ENCODE measurements at regions not wholly inside any gene's neighbourhood (a gene's known extent, or its start where the extent isn't known, plus 50 kb on each side); places are given as distances from the start of the nearest gene placed in this dataset.

- no peak for DNase-seq
Observed at GRCh38 chr5:167629634-167630033, 661.8 kb upstream of the WWC1 start.

GRCh38 chr5:167631191-167631590 lies 660.3 kb upstream of the WWC1 start:
- no peak for DNase-seq

GRCh38 chr5:167633114-167633513 lies 658.3 kb upstream of the WWC1 start:
- DNase-seq = no peak

DNA sequence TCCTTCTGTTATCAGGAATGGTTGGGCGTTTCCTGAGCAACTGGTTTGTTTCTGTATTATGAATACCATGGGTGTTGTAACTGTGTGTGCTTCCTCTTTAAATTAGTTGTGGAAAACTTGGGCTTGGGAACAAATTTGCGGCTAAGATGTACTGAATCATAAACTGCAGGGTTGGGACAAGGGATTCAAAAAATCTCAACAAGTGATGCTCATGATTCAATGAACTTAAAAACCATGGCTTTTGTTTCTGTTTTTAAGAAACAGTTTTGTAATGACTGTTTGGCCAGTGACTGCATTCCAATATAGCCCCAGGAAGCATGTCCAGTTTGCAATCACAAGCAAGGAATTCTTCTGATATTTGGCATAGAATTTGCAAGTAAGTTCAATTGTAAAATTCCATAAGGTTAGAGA lies 657.5 kb upstream of the WWC1 start:
- DNase-seq = no peak

GRCh38 chr5:167634432-167634831 lies 657.0 kb upstream of the WWC1 start:
- DNase-seq = no peak

- DNase-seq = no peak
Observed at GRCh38 chr5:167638816-167639215, 652.6 kb upstream of the WWC1 start.

GRCh38 chr5:167639273-167639672 lies 652.2 kb upstream of the WWC1 start:
- DNase-seq = no peak

DNA sequence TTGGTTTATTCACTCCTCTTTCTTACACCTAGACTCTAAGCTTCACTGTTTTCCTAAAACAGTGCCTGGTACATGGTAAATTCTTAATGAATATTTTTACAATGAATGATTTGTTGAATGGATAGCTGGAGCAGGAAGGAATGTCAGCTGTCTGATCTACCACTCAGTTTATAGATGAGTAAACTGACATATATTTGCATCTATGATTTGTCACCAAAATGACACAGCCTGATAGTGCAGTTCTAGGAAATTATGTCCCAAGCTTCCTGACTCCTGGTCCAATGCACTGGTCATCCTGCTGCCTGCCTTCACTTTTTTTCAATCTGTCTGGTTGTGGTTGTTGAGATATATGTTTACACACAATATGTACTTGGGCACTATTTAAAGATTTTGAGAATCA lies 651.7 kb upstream of the WWC1 start:
- DNase-seq = no peak

DNA sequence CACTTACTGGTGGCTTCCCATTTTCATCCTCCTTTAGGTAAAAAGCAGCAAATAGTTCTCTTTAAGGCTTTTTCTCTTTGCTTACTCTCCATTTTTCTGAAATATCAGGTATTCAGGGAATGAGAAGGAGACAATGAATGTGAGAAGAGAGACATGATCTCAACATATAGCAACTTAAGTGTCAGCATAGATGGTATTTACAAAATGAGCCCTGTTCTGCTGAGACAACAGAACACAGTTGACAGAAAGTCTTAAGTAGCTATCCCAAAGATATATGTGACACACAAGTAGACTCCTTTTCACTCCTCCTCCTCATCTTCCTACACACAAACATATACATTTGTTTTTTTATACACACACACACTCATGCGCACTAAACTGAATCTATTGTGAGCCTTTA lies 649.3 kb upstream of the WWC1 start:
- no peak for DNase-seq

- no peak for DNase-seq
Observed at GRCh38 chr5:167642779-167643517, 648.5 kb upstream of the WWC1 start.

DNA sequence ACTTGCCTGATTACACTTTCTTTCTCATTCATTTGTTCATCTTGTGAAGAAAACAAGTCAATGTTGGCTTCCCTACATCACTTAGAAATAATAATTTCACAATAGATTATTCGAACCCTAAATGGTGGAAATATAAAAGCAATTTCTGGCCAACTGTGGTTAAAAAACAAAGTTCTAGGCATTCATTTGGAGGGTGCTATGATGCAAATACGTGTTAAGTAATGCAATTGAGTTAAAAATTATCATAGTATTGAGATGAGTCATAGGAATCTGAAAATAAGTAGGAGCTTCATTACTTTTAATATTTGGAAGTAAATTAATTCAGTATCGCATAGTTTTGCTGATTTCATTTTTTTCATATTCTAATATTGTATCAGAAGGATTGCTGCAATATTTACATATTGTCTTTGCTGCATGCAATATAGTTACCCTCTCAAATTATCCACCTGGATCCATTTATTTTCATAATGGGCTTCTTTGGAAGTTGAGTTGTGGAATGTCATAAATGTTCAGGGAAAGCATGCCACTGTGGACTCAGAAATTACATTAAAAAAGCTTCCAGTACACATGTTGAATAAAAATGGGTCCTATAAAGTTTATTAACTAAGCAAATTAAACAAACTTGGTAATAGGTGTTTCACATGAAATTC lies 647.7 kb upstream of the WWC1 start:
- no peak for DNase-seq

- DNase-seq = no peak
Observed at GRCh38 chr5:167644619-167645018, 646.8 kb upstream of the WWC1 start.

DNA sequence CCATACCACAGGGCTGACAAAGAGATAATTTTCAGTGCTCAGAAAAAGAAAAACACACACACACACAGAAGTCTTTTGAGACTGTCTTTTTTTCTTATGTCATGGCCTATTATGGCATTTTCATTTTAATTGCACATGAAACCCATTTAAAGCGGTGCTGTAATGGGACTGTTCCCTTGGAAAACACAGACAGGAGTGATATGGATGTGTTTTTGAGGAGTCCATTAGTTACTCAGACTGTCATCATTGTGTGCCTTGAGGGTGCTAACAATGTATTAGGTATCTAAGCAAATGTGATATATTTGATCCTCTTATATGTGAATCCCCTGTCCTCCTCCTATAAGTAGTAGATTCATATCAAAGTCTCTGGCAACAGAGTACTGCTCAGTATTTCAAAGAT lies 642.0 kb upstream of the WWC1 start:
- DNase-seq = no peak

GRCh38 chr5:167652690-167653089 lies 638.8 kb upstream of the WWC1 start:
- DNase-seq = no peak

- no peak for DNase-seq
Observed at GRCh38 chr5:167653645-167654106, 637.8 kb upstream of the WWC1 start.

GRCh38 chr5:167657016-167657415 lies 634.4 kb upstream of the WWC1 start:
- no peak for DNase-seq

DNA sequence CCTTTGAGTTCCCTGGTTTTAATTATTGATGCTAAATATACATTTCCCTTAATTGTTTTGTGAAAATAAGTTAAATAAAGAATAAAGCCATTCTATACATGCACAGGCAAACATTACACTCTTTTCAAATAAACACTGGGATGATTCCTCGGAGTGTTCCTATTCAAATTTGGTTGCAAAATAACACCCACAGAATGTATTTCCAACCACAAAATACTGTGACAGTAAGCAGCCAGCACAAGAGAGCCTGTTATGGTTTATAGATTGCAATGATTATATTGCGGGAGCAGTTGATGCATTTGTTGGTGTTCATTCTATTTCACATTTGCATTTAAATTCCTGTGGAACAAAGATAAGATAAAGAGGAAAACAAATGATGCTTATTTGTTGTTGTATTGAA lies 632.6 kb upstream of the WWC1 start:
- DNase-seq = no peak

GRCh38 chr5:167661605-167662004 lies 629.8 kb upstream of the WWC1 start:
- no peak for DNase-seq

DNA sequence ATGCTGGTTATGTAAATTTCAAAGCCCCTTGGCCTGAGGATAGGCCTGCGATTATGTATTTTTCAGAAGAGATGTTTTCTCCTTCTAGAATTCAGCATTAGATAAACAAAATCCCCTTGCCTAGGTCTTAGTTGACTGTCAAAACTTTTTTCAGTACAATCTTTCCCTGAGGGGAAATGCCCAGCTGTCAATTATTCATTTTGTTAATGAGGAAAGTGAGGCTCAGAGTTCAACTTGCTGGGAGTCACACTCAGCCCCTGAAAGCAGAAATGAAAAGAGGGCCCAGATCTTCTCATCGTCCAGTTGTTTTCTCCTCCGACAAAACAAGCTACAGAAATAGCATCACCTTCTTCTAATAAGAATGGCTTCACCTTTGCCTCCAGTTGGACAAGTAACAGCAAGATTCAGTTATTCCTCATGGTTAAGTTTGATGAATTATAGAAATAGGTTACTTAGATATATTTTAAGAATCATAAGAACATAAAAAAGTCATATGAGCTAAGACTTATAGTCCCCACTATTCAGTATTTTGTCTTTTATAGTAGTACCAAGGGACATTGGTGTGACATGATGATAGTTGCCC lies 627.1 kb upstream of the WWC1 start:
- DNase-seq = no peak

- no peak for DNase-seq
Observed at GRCh38 chr5:167665841-167666375, 625.5 kb upstream of the WWC1 start.

GRCh38 chr5:167671176-167671575 lies 620.3 kb upstream of the WWC1 start:
- DNase-seq = no peak

- no peak for DNase-seq
Observed at GRCh38 chr5:167673942-167674341, 617.5 kb upstream of the WWC1 start.

DNA sequence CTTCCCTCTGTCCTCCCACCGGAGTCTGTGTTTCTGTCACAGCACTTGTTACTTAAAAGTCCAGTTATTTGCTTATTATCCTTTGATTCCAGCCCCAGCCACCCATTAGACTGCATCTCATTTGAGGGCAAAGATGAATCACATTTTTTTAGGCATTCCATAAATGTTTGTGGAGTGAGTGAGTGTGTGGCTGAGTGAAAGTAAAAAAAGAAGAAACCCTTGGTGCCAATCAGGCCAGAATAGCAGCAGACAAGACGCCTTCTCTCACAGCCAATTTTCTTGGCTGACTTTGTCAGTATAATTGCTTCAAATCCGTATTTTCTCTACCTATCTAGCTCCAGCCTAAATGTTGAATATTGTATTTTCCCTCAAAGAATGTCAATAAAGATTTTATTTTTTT lies 613.0 kb upstream of the WWC1 start:
- no peak for DNase-seq

- DNase-seq = no peak
Observed at GRCh38 chr5:167684251-167684650, 607.2 kb upstream of the WWC1 start.

All from NCI-H1436 (cell line).